SU-DHL-6 (cell line): ENCODE measurements at regions not wholly inside any gene's neighbourhood (a gene's known extent, or its start where the extent isn't known, plus 50 kb on each side); places are given as distances from the start of the nearest gene placed in this dataset.

Experiments used
- H2AFZ ChIP-seq: fragments of 200-600 bp; sonication (generic); 2 replicates; pipeline ENCODE4 v1.6.1; 2014; ENCODE audit warnings: low read depth, mild to moderate bottlenecking, moderate library complexity, mixed read lengths, antibody characterized with exemption, low read length; ENCODE audit not compliant: severe bottlenecking
- H3F3A ChIP-seq: fragments of 200-600 bp; shearing (Covaris generic); 2 replicates; pipeline ENCODE4 v1.6.0; 2016; ENCODE audit warnings: antibody characterized with exemption, mild to moderate bottlenecking; ENCODE audit not compliant: insufficient read depth
- H3K27ac ChIP-seq: fragments of 200-600 bp; sonication (generic); 2 replicates; pipeline ENCODE4 v1.5.1; 2016; ENCODE audit warnings: low read depth, mild to moderate bottlenecking, low read length, moderate library complexity, mixed read lengths
- H3K27me3 ChIP-seq: fragments of 200-600 bp; sonication (generic), shearing (Covaris generic); 2 replicates; pipeline ENCODE4 v1.6.0; 2014; ENCODE audit warnings: mild to moderate bottlenecking, low read length
- H3K36me3 ChIP-seq: fragments of 200-600 bp; sonication (generic); 2 replicates; pipeline ENCODE4 v1.6.1; 2014; ENCODE audit warnings: mild to moderate bottlenecking, low read length, mixed read lengths
- H3K4me2 ChIP-seq: fragments of 300-600, 200-600 bp; shearing (Covaris generic), sonication (generic); 2 replicates; pipeline ENCODE4 v1.6.0; 2014; ENCODE audit warnings: low read length, low read depth, mild to moderate bottlenecking; ENCODE audit not compliant: poor library complexity, severe bottlenecking
- H3K4me3 ChIP-seq: fragments of 200-600 bp; sonication (generic); 2 replicates; pipeline ENCODE4 v1.5.1; 2014; ENCODE audit warnings: antibody characterized with exemption, low read length, mild to moderate bottlenecking, mixed read lengths; ENCODE audit not compliant: insufficient read depth, poor library complexity, severe bottlenecking
- H3K79me2 ChIP-seq: fragments of 200-600 bp; sonication (generic); 2 replicates; pipeline ENCODE4 v1.6.1; 2014; ENCODE audit warnings: mild to moderate bottlenecking, low read length, moderate library complexity; ENCODE audit not compliant: insufficient read depth
- H3K9ac ChIP-seq: fragments of 200-600 bp; sonication (generic); 2 replicates; pipeline ENCODE4 v1.7.0; 2014; ENCODE audit warnings: mild to moderate bottlenecking, low read length
- H3K9me2 ChIP-seq: fragments of 200-600 bp; sonication (generic); replicated peaks from 2 replicates; pipeline ENCODE4 v1.6.1; 2014; ENCODE audit warnings: low read length; ENCODE audit not compliant: insufficient read depth
- H3K9me3 ChIP-seq: fragments of 200-600 bp; sonication (generic); 2 replicates; pipeline ENCODE4 v1.6.1; 2014; ENCODE audit warnings: low read length, mixed read lengths; ENCODE audit not compliant: insufficient read depth
- H4K20me1 ChIP-seq: fragments of 200-600 bp; sonication (generic); 2 replicates; pipeline ENCODE4 v1.6.1; 2014; ENCODE audit warnings: low read depth, mild to moderate bottlenecking, antibody characterized with exemption, low read length, moderate library complexity, mixed read lengths
- CTCF ChIP-seq: fragments of 200-600 bp; sonication (generic); IDR thresholded peaks from one replicate; pipeline ENCODE4 v1.5.1; 2017; ENCODE audit warnings: antibody characterized with exemption, mild to moderate bottlenecking, low read length, moderate library complexity; ENCODE audit not compliant: insufficient read depth, poor library complexity, severe bottlenecking
- EZH2phosphoT487 ChIP-seq: fragments of 200-600 bp; sonication (generic), shearing (Covaris generic); conservative IDR thresholded peaks from 2 replicates; pipeline ENCODE4 v1.6.1; 2018; ENCODE audit warnings: mild to moderate bottlenecking, antibody characterized with exemption, low read length, moderate library complexity, mixed read lengths

GRCh38 chr16:48814994-48815393, 205.0 kb upstream of the N4BP1 start:
- H3K36me3 ChIP-seq = peaks cover 3% of the 10 kb centered on the region; the same call in 1 of the 2 replicates
- no peak overlapping the region for H2AFZ ChIP-seq
- H3K79me2 ChIP-seq = no peaks in the 10 kb centered on the region
- peaks cover 6% of the 10 kb centered on the region for H3F3A ChIP-seq
- H3K4me3 ChIP-seq = no peak overlapping the region
- H4K20me1 ChIP-seq = no peaks in the 10 kb centered on the region
- no peaks in the 10 kb centered on the region for H3K9me3 ChIP-seq
- H3K27ac ChIP-seq = no peak overlapping the region
- TF ChIP-seq CTCF = no peak
- H3K4me2 ChIP-seq = no peak overlapping the region
- H3K9me2 ChIP-seq = no peaks in the 10 kb centered on the region
- no peaks in the 10 kb centered on the region for H3K27me3 ChIP-seq
- no peak overlapping the region for H3K9ac ChIP-seq

GRCh38 chr16:48813485-48813884, 203.5 kb upstream of the N4BP1 start:
- Histone ChIP-seq H3K27ac (no peak overlapping the region), H3K9me3 (no peaks in the 10 kb centered on the region), H3F3A (no peaks in the 10 kb centered on the region), H3K4me3 (no peak overlapping the region), H2AFZ (no peak overlapping the region), H3K27me3 (no peaks in the 10 kb centered on the region), H4K20me1 (no peaks in the 10 kb centered on the region), H3K79me2 (no peaks in the 10 kb centered on the region), H3K4me2 (no peak overlapping the region), H3K36me3 (no peaks in the 10 kb centered on the region), H3K9me2 (no peaks in the 10 kb centered on the region), H3K9ac (no peak overlapping the region)
- TF ChIP-seq CTCF (no peak), EZH2phosphoT487 (no peak)

GRCh38 chr16:48812856-48813255, 202.9 kb upstream of the N4BP1 start:
- no peaks in the 10 kb centered on the region for H3F3A ChIP-seq
- no peaks in the 10 kb centered on the region for H3K27me3 ChIP-seq

More at GRCh38 chr16:48812856-48813255, 202.9 kb upstream of the N4BP1 start:
- no peak overlapping the region for H3K4me2 ChIP-seq
- H3K9me2 ChIP-seq = no peaks in the 10 kb centered on the region
- H3K9ac ChIP-seq = no peak overlapping the region
- TF ChIP-seq EZH2phosphoT487 (no peak), CTCF (no peak)
- H3K27ac ChIP-seq = no peak overlapping the region
- no peak overlapping the region for H2AFZ ChIP-seq
- H3K9me3 ChIP-seq = no peaks in the 10 kb centered on the region
- H3K4me3 ChIP-seq = no peak overlapping the region
- no peaks in the 10 kb centered on the region for H3K36me3 ChIP-seq
- no peaks in the 10 kb centered on the region for H3K79me2 ChIP-seq
- no peaks in the 10 kb centered on the region for H4K20me1 ChIP-seq
